Neural cell (in vitro differentiated cells): ENCODE measurements at regions not wholly inside any gene's neighbourhood (a gene's known extent, or its start where the extent isn't known, plus 50 kb on each side); places are given as distances from the start of the nearest gene placed in this dataset.

Source experiments
- H2AFZ ChIP-seq: fragments of 200-600, 300-800 bp; sonication (generic), shearing (Covaris generic); 2 replicates; pipeline ENCODE4 v1.6.0; 2014; ENCODE audit warnings: low read depth, mild to moderate bottlenecking, antibody characterized with exemption, low read length, moderate library complexity
- H3F3A ChIP-seq: fragments of 200-600 bp; shearing (Covaris generic); 2 replicates; pipeline ENCODE4 v1.6.1; 2016; ENCODE audit warnings: mild to moderate bottlenecking, moderate library complexity, mixed read lengths, antibody characterized with exemption, low read length; ENCODE audit not compliant: insufficient read depth, poor library complexity, severe bottlenecking
- H3K27ac ChIP-seq: fragments of 200-600, 300-800 bp; sonication (generic), shearing (Covaris generic); 2 replicates; pipeline ENCODE4 v1.5.1; 2014; ENCODE audit warnings: mild to moderate bottlenecking, low read length, moderate library complexity
- H3K27me3 ChIP-seq: fragments of 300-800, 200-600 bp; sonication (generic), shearing (Covaris generic); 2 replicates; pipeline ENCODE4 v1.6.0; 2014; ENCODE audit warnings: mild to moderate bottlenecking, low read depth, low read length, moderate library complexity; ENCODE audit not compliant: insufficient read depth
- H3K36me3 ChIP-seq: fragments of 300-800, 200-600 bp; sonication (generic), shearing (Covaris generic); 2 replicates; pipeline ENCODE4 v1.5.1; 2014; ENCODE audit warnings: mild to moderate bottlenecking, antibody characterized with exemption, low read length, moderate library complexity; ENCODE audit not compliant: insufficient read depth
- H3K4me2 ChIP-seq: fragments of 300-800, 200-600 bp; sonication (generic), shearing (Covaris generic); 2 replicates; pipeline ENCODE4 v1.6.0; 2014; ENCODE audit warnings: mild to moderate bottlenecking, low read length
- H3K4me3 ChIP-seq: fragments of 300-800, 200-600 bp; sonication (generic), shearing (Covaris generic); 2 replicates; pipeline ENCODE4 v1.5.1; 2014; ENCODE audit warnings: mild to moderate bottlenecking, low read length, moderate library complexity
- H3K79me2 ChIP-seq: fragments of 200-600 bp; shearing (Covaris generic); replicated peaks from 2 replicates; pipeline ENCODE4 v1.6.0; 2014; ENCODE audit warnings: mild to moderate bottlenecking, low read length, moderate library complexity; ENCODE audit not compliant: insufficient read depth
- H3K9ac ChIP-seq: fragments of 300-800, 200-600 bp; sonication (generic), shearing (Covaris generic); 2 replicates; pipeline ENCODE4 v1.6.1; 2016; ENCODE audit warnings: mild to moderate bottlenecking, low read length, mixed read lengths
- H3K9me2 ChIP-seq: fragments of 200-600 bp; shearing (Covaris generic); 2 replicates; pipeline ENCODE4 v1.6.1; 2016; ENCODE audit warnings: mild to moderate bottlenecking, low read length, mixed read lengths; ENCODE audit not compliant: insufficient read depth
- H3K9me3 ChIP-seq: fragments of 200-600, 300-800 bp; sonication (generic), shearing (Covaris generic); 2 replicates; pipeline ENCODE4 v1.6.1; 2016; ENCODE audit warnings: mild to moderate bottlenecking, mixed run types, low read length, moderate library complexity, mixed read lengths
- H4K20me1 ChIP-seq: fragments of 200-600 bp; shearing (Covaris generic); 2 replicates; pipeline ENCODE4 v1.6.1; 2016; ENCODE audit warnings: mild to moderate bottlenecking, mixed run types; ENCODE audit not compliant: insufficient read depth
- EP300 ChIP-seq: fragments of 450-650 bp; conservative IDR thresholded peaks from 2 replicates; pipeline ENCODE4 v1.6.1; 2014; ENCODE audit warnings: antibody characterized with exemption, mild to moderate bottlenecking, moderate library complexity; ENCODE audit not compliant: poor library complexity, severe bottlenecking
- EZH2 ChIP-seq: fragments of 200-600, 300-800 bp; shearing (Covaris generic), sonication (generic); IDR thresholded peaks from 2 replicates; pipeline ENCODE4 v1.6.1; 2014; ENCODE audit warnings: antibody characterized with exemption, low read length, borderline replicate concordance, mild to moderate bottlenecking; ENCODE audit not compliant: insufficient read depth, poor library complexity, severe bottlenecking
- MXI1 ChIP-seq: fragments of 450-650 bp; conservative IDR thresholded peaks from 2 replicates; pipeline ENCODE4 v1.6.1; 2014; ENCODE audit warnings: antibody characterized with exemption, mild to moderate bottlenecking; ENCODE audit not compliant: poor library complexity, severe bottlenecking
- POLR2AphosphoS5 ChIP-seq: IDR thresholded peaks from 2 replicates; pipeline ENCODE4 v1.6.1; 2012
- RAD21 ChIP-seq: fragments of 450-650 bp; conservative IDR thresholded peaks from 2 replicates; pipeline ENCODE4 v1.6.1; 2014; ENCODE audit warnings: antibody characterized with exemption, mild to moderate bottlenecking, moderate library complexity
- REST ChIP-seq: IDR thresholded peaks from 2 replicates; pipeline ENCODE4 v1.6.1; 2012; ENCODE audit warnings: borderline replicate concordance
- SMC3 ChIP-seq: fragments of 450-650 bp; conservative IDR thresholded peaks from 2 replicates; pipeline ENCODE4 v1.6.1; 2014; ENCODE audit warnings: antibody characterized with exemption, mild to moderate bottlenecking, moderate library complexity; ENCODE audit not compliant: poor library complexity
- TAF1 ChIP-seq: IDR thresholded peaks from 2 replicates; pipeline ENCODE4 v1.6.1; 2012; ENCODE audit warnings: low read depth
- TF ChIP-seq, protein P1 (sequence below): fragments of 450-650 bp; IDR thresholded peaks from 2 replicates; pipeline ENCODE4 v1.5.1; 2014; ENCODE audit warnings: antibody characterized with exemption, mild to moderate bottlenecking, moderate library complexity; ENCODE audit not compliant: poor library complexity, severe bottlenecking

- no peaks in the 10 kb centered on the region for H4K20me1 ChIP-seq
- H3K4me2 ChIP-seq, result no peak overlapping the region
- TF ChIP-seq EZH2 (no peak), RAD21 (peak; percentile 67), TAF1 (no peak), SMC3 (peak; percentile 70)
- TF ChIP-seq, protein P1, sequence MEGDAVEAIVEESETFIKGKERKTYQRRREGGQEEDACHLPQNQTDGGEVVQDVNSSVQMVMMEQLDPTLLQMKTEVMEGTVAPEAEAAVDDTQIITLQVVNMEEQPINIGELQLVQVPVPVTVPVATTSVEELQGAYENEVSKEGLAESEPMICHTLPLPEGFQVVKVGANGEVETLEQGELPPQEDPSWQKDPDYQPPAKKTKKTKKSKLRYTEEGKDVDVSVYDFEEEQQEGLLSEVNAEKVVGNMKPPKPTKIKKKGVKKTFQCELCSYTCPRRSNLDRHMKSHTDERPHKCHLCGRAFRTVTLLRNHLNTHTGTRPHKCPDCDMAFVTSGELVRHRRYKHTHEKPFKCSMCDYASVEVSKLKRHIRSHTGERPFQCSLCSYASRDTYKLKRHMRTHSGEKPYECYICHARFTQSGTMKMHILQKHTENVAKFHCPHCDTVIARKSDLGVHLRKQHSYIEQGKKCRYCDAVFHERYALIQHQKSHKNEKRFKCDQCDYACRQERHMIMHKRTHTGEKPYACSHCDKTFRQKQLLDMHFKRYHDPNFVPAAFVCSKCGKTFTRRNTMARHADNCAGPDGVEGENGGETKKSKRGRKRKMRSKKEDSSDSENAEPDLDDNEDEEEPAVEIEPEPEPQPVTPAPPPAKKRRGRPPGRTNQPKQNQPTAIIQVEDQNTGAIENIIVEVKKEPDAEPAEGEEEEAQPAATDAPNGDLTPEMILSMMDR, result peak; percentile 76
- H3K9me2 ChIP-seq, result no peaks in the 10 kb centered on the region
- no peaks in the 10 kb centered on the region for H3K79me2 ChIP-seq
- H3K27ac ChIP-seq, result no peak overlapping the region
- H3K4me3 ChIP-seq, result no peak overlapping the region
- no peak overlapping the region for H2AFZ ChIP-seq
- H3K9ac ChIP-seq, result no peak overlapping the region
- H3K27me3 ChIP-seq, result peaks cover 14% of the 10 kb centered on the region
- no peaks in the 10 kb centered on the region for H3F3A ChIP-seq
- H3K9me3 ChIP-seq, result no peaks in the 10 kb centered on the region
- no peaks in the 10 kb centered on the region for H3K36me3 ChIP-seq
Observed at GRCh38 chr13:52968074-52968700, 60.4 kb upstream of the OLFM4 start.

DNA sequence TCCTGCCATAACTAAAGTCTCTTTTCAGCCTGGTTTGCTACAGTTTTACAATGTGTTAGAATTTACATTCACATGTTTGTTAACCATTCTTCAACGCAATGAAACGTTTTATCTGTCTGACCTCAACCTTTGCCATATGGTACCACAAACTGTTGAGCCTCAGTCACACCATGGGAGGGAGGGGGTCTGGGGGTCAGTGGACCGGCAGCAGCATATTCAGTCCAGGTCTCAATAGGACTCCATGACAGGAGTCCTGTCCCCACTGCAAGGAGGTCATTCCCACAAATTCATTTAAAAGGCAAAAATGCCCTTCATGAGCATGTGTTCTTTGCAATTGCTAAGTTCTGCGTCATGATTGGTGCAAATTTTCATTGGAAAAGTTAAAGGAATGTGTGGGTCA, 66.6 kb upstream of the OLFM4 start:
- no peaks in the 10 kb centered on the region for H4K20me1 ChIP-seq
- H3K27me3 ChIP-seq, result peaks cover 6% of the 10 kb centered on the region
- no peaks in the 10 kb centered on the region for H3K9me3 ChIP-seq
- no peak overlapping the region for H3K9ac ChIP-seq
- H3K4me3 ChIP-seq, result no peak overlapping the region
- no peaks in the 10 kb centered on the region for H3K9me2 ChIP-seq
- no peaks in the 10 kb centered on the region for H3F3A ChIP-seq
- no peaks in the 10 kb centered on the region for H3K79me2 ChIP-seq
- H3K4me2 ChIP-seq, result no peak overlapping the region
- no peaks in the 10 kb centered on the region for H3K36me3 ChIP-seq
- TF ChIP-seq EP300, result no peak
- no peak for TF ChIP-seq MXI1
- no peak for TF ChIP-seq SMC3
- no peak for TF ChIP-seq EZH2
- no peak for TF ChIP-seq RAD21
- no peak for TF ChIP-seq TAF1
- no peak for TF ChIP-seq POLR2AphosphoS5
- TF ChIP-seq, protein P1, result no peak
- TF ChIP-seq REST, result no peak
- no peak overlapping the region for H3K27ac ChIP-seq
- no peak overlapping the region for H2AFZ ChIP-seq
